ENCODE measurements at regions not wholly inside any gene's neighbourhood (a gene's known extent, or its start where the extent isn't known, plus 50 kb on each side); places are given as distances from the start of the nearest gene placed in this dataset.

DNA sequence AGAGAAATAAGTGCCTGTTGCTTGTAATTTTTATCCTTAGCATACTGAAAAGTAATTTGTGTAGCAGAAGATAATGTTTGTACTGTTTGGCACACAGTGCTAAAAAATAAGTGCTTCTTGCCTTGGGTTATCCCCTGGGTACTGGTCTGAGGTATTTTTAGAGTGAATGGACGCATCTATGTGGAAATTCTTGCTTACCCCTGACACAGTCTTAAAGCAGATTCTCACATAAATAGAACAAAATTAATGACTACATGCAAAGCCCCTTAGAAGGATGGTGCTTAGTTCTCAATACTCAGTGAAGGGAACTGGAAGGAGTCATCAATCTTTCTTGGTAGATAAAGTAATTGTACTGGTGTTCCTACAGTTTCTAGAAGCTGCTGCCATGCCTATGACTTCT, 548.6 kb downstream of the ARL4A start:
- intact Hi-C loops (cut with micrococcal nuclease), result no loop called here
- H3K9ac ChIP-seq (ENCODE audit: low read length), result no peak overlapping the region
- Mint-ChIP-seq H3K9me3 (ENCODE audit: insufficient read depth) (no peaks in the 10 kb centered on the region), H3K4me3 (no peak overlapping the region), H3K4me1 (no peaks in the 10 kb centered on the region), H3K27me3 (no peaks in the 10 kb centered on the region), H3K27ac (no peak overlapping the region)
- no peak overlapping the region for H3K4me2 ChIP-seq (replicated peaks; ENCODE audit: low read depth, low read length, poor library complexity, severe bottlenecking)
- H3K9me3 ChIP-seq (ENCODE audit: control extremely low read depth in 1 of 3, control insufficient read depth in 2 of 3, insufficient read depth in 1 of 3, low read length in 2 of 3), result no peaks in the 10 kb centered on the region
- no peak overlapping the region for H3K27ac ChIP-seq (ENCODE audit: low read length in 2 of 2)
- TF ChIP-seq, protein P1, sequence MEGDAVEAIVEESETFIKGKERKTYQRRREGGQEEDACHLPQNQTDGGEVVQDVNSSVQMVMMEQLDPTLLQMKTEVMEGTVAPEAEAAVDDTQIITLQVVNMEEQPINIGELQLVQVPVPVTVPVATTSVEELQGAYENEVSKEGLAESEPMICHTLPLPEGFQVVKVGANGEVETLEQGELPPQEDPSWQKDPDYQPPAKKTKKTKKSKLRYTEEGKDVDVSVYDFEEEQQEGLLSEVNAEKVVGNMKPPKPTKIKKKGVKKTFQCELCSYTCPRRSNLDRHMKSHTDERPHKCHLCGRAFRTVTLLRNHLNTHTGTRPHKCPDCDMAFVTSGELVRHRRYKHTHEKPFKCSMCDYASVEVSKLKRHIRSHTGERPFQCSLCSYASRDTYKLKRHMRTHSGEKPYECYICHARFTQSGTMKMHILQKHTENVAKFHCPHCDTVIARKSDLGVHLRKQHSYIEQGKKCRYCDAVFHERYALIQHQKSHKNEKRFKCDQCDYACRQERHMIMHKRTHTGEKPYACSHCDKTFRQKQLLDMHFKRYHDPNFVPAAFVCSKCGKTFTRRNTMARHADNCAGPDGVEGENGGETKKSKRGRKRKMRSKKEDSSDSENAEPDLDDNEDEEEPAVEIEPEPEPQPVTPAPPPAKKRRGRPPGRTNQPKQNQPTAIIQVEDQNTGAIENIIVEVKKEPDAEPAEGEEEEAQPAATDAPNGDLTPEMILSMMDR (IDR thresholded peaks at IDR 0.05), result no peak
- no peak for TF ChIP-seq EZH2 (IDR thresholded peaks at IDR 0.05; ENCODE audit: borderline replicate concordance, insufficient read depth, low read depth, low read length, poor library complexity, severe bottlenecking)
- WGBS (ENCODE audit: insufficient coverage), result no CpG with 5 or more reads among the region's 1 CpG
- no peak overlapping the region for H3K4me3 ChIP-seq (ENCODE audit: control extremely low read depth in 1 of 5, extremely low read depth in 1 of 5, insufficient read depth in 1 of 5, low read depth in 2 of 5, low read length in 4 of 5)
- H3K79me2 ChIP-seq (ENCODE audit: control insufficient read depth, insufficient read depth, low read length), result no peaks in the 10 kb centered on the region
- H3K27me3 ChIP-seq (replicated peaks in 1 of 4; ENCODE audit: control extremely low read depth in 1 of 4, control insufficient read depth in 3 of 4, insufficient read depth in 4 of 4, low read length in 3 of 4), result no peaks in the 10 kb centered on the region
- no peak for ATAC-seq (ENCODE audit: low read depth)
- H3K36me3 ChIP-seq (replicated peaks in 1 of 2; ENCODE audit: control extremely low read depth in 1 of 2, control insufficient read depth in 1 of 2, extremely low read depth in 1 of 2, insufficient read depth in 2 of 2, low read length in 1 of 2), result no peaks in the 10 kb centered on the region
- ChIA-PET POLR2A (no interaction called here), CTCF (no interaction called here)
- H3K4me1 ChIP-seq (ENCODE audit: control insufficient read depth in 2 of 2, insufficient read depth in 2 of 2, low read length in 2 of 2), result no peaks in the 10 kb centered on the region
- H4K20me1 ChIP-seq (ENCODE audit: control insufficient read depth, insufficient read depth, low read length, poor library complexity, severe bottlenecking), result no peaks in the 10 kb centered on the region
- no peak overlapping the region for H2AFZ ChIP-seq (ENCODE audit: insufficient read depth, low read depth, low read length, poor library complexity, severe bottlenecking)
- no peak for DNase-seq

DNA sequence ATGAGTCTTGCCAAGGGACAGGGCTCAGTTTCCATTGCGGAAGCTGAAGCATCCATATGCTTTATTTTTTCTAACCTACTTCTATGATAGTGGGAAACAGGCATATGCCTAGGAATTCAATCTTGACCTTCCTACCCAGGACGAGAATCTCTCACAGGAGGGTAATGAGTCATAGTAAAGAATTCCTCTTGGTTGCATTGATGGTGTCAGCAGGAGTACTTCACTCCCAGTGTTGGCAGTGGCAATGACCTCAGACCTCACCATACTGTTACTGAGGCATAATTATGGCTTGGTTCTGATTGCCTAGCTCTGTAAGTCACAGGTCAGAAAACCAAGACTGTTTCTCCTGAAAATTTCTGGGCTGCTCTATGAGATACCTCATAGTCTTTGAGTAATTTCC, 552.9 kb downstream of the ARL4A start:
- no CpG with 5 or more reads among the region's 2 CpGs for WGBS (ENCODE audit: insufficient coverage)
- Mint-ChIP-seq H3K4me1 (no peaks in the 10 kb centered on the region), H3K4me3 (no peak overlapping the region), H3K27me3 (no peaks in the 10 kb centered on the region), H3K9me3 (ENCODE audit: insufficient read depth) (no peaks in the 10 kb centered on the region), H3K27ac (no peak overlapping the region)
- Histone ChIP-seq H3K4me1 (ENCODE audit: control insufficient read depth in 2 of 2, insufficient read depth in 2 of 2, low read length in 2 of 2) (no peaks in the 10 kb centered on the region), H3K9me3 (ENCODE audit: control extremely low read depth in 1 of 3, control insufficient read depth in 2 of 3, insufficient read depth in 1 of 3, low read length in 2 of 3) (no peaks in the 10 kb centered on the region), H3K27ac (ENCODE audit: low read length in 2 of 2) (no peak overlapping the region), H4K20me1 (ENCODE audit: control insufficient read depth, insufficient read depth, low read length, poor library complexity, severe bottlenecking) (no peaks in the 10 kb centered on the region), H3K4me3 (ENCODE audit: control extremely low read depth in 1 of 5, extremely low read depth in 1 of 5, insufficient read depth in 1 of 5, low read depth in 2 of 5, low read length in 4 of 5) (no peak overlapping the region), H3K36me3 (replicated peaks in 1 of 2; ENCODE audit: control extremely low read depth in 1 of 2, control insufficient read depth in 1 of 2, extremely low read depth in 1 of 2, insufficient read depth in 2 of 2, low read length in 1 of 2) (no peaks in the 10 kb centered on the region), H3K27me3 (replicated peaks in 1 of 4; ENCODE audit: control extremely low read depth in 1 of 4, control insufficient read depth in 3 of 4, insufficient read depth in 4 of 4, low read length in 3 of 4) (no peaks in the 10 kb centered on the region), H3K4me2 (replicated peaks; ENCODE audit: low read depth, low read length, poor library complexity, severe bottlenecking) (no peak overlapping the region), H2AFZ (ENCODE audit: insufficient read depth, low read depth, low read length, poor library complexity, severe bottlenecking) (no peak overlapping the region), H3K9ac (ENCODE audit: low read length) (no peak overlapping the region), H3K79me2 (ENCODE audit: control insufficient read depth, insufficient read depth, low read length) (no peaks in the 10 kb centered on the region)
- TF ChIP-seq, protein P1 (IDR thresholded peaks at IDR 0.05), result no peak
- TF ChIP-seq EZH2 (IDR thresholded peaks at IDR 0.05; ENCODE audit: borderline replicate concordance, insufficient read depth, low read depth, low read length, poor library complexity, severe bottlenecking), result no peak
- DNase-seq (no peak), ATAC-seq (ENCODE audit: low read depth) (no peak)
- intact Hi-C loops (cut with micrococcal nuclease), result no loop called here
- ChIA-PET POLR2A (no interaction called here), CTCF (no interaction called here)
